NCI-H1105 treated with DMSO at 0.1 percent for 48 hours (cell line): ENCODE measurements at regions not wholly inside any gene's neighbourhood (a gene's known extent, or its start where the extent isn't known, plus 50 kb on each side); places are given as distances from the start of the nearest gene placed in this dataset.
A peak's percentile ranks its signal among the peaks of the same experiment; 100 is the strongest.

Experiments
- DNase-seq: peaks from one replicate; lab custom pipeline; 2025; lab: John Stamatoyannopoulos, UW

GRCh38 chr6:122066200-122066599 is 333.3 kb upstream of the HSF2 start:
- DNase-seq, result no peak

GRCh38 chr6:122068291-122068769 is 331.1 kb upstream of the HSF2 start:
- DNase-seq, result no peak

GRCh38 chr6:122069932-122070331 is 329.5 kb upstream of the HSF2 start:
- no peak for DNase-seq

GRCh38 chr6:122072014-122072647 is 327.3 kb upstream of the HSF2 start:
- DNase-seq, result no peak

GRCh38 chr6:122075084-122075838 is 324.2 kb upstream of the HSF2 start:
- no peak for DNase-seq

GRCh38 chr6:122075917-122076316 is 323.5 kb upstream of the HSF2 start:
- no peak for DNase-seq

- DNase-seq, result no peak
These were observed 321.8 kb upstream of the HSF2 start for GRCh38 chr6:122077603-122078002.

GRCh38 chr6:122078481-122078880 is 321.0 kb upstream of the HSF2 start:
- DNase-seq, result no peak

- no peak for DNase-seq
These were observed 319.5 kb upstream of the HSF2 start for GRCh38 chr6:122079916-122080315.

GRCh38 chr6:122081921-122082320 is 317.5 kb upstream of the HSF2 start:
- DNase-seq, result no peak

- no peak for DNase-seq
These were observed 317.1 kb upstream of the HSF2 start for GRCh38 chr6:122082370-122082769.

GRCh38 chr6:122092366-122092765 is 307.1 kb upstream of the HSF2 start:
- no peak for DNase-seq

GRCh38 chr6:122098201-122098678 is 301.2 kb upstream of the HSF2 start:
- peak; percentile 17 for DNase-seq

GRCh38 chr6:122102026-122102425 is 297.4 kb upstream of the HSF2 start:
- DNase-seq, result no peak

- no peak for DNase-seq
These were observed 292.1 kb upstream of the HSF2 start for GRCh38 chr6:122107256-122107852.

GRCh38 chr6:122109075-122109474 is 290.4 kb upstream of the HSF2 start:
- DNase-seq, result no peak

GRCh38 chr6:122114717-122115116 is 284.7 kb upstream of the HSF2 start:
- no peak for DNase-seq

GRCh38 chr6:122116119-122116834 is 283.2 kb upstream of the HSF2 start:
- no peak for DNase-seq

- no peak for DNase-seq
These were observed 282.4 kb upstream of the HSF2 start for GRCh38 chr6:122116835-122117627.

GRCh38 chr6:122118945-122119506 is 280.4 kb upstream of the HSF2 start:
- no peak for DNase-seq

- no peak for DNase-seq
These were observed 277.2 kb upstream of the HSF2 start for GRCh38 chr6:122122202-122122601.
